ENCODE measurements at regions not wholly inside any gene's neighbourhood (a gene's known extent, or its start where the extent isn't known, plus 50 kb on each side); places are given as distances from the start of the nearest gene placed in this dataset.

- TF ChIP-seq, protein P1, sequence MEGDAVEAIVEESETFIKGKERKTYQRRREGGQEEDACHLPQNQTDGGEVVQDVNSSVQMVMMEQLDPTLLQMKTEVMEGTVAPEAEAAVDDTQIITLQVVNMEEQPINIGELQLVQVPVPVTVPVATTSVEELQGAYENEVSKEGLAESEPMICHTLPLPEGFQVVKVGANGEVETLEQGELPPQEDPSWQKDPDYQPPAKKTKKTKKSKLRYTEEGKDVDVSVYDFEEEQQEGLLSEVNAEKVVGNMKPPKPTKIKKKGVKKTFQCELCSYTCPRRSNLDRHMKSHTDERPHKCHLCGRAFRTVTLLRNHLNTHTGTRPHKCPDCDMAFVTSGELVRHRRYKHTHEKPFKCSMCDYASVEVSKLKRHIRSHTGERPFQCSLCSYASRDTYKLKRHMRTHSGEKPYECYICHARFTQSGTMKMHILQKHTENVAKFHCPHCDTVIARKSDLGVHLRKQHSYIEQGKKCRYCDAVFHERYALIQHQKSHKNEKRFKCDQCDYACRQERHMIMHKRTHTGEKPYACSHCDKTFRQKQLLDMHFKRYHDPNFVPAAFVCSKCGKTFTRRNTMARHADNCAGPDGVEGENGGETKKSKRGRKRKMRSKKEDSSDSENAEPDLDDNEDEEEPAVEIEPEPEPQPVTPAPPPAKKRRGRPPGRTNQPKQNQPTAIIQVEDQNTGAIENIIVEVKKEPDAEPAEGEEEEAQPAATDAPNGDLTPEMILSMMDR (conservative IDR thresholded peaks at IDR 0.05 in 1 of 2, IDR thresholded peaks at IDR 0.05 in 1 of 2; ENCODE audit: extremely low read depth in 1 of 2, insufficient read depth in 1 of 2, low read depth in 1 of 2, low read length in 2 of 2) = no peak
- TF ChIP-seq EZH2 (IDR thresholded peaks at IDR 0.05; ENCODE audit: borderline replicate concordance, low read length) = no peak
Measured at GRCh38 chr2:203797276-203797675, 70.3 kb upstream of the CTLA4 start.

Data from mammary epithelial cell (primary cell).